T-cell (primary cell): ENCODE measurements at regions not wholly inside any gene's neighbourhood (a gene's known extent, or its start where the extent isn't known, plus 50 kb on each side); places are given as distances from the start of the nearest gene placed in this dataset.

ENCODE experiments used
- ATAC-seq, 4 experiments: fragments of 200-7000 bp in 3 of 4; fragments of 150-1000 bp in 1 of 4; cut with Tn5 transposase; replicated peaks in 1 of 4; 1 replicate in 3 of 4; 2 replicates in 1 of 4; pipeline ENCODE4 v1.10.0; 2021; ENCODE audit warnings: moderate library complexity in 3 of 4, mild to moderate bottlenecking in 2 of 4, moderate number of reproducible peaks in 1 of 4
- CTCF ChIA-PET, 2 donors: fragments of 300-600 bp; sonication (Branson Sonifier 250); formaldehyde crosslinking; loops; one replicate each; lab custom pipeline; 2022; ENCODE audit warnings: antibody characterized with exemption in 2 of 2; lab: Charles Lee
- POLR2A ChIA-PET, 2 donors: fragments of 300-600 bp; sonication (Branson Sonifier 250); formaldehyde crosslinking; loops; one replicate each; lab custom pipeline; 2022; ENCODE audit warnings: antibody characterized with exemption in 2 of 2; lab: Charles Lee
- DNase-seq, 35 experiments: peaks; one replicate each; pipeline versions ENCODE4 v3.0.0 to v3.0.0-alpha.2; 2013 to 2023
- H3K27ac ChIP-seq: one replicate; pipeline ENCODE4 v1.5.1; 2013; ENCODE audit warnings: low read length
- H3K27me3 ChIP-seq, 2 experiments: replicated peaks in 1 of 2; 1 replicate in 1 of 2; 2 replicates in 1 of 2; pipeline versions ENCODE4 v1.6.1 to v1.7.0; 2013; ENCODE audit warnings: low read length in 1 of 2, mixed read lengths in 1 of 2; ENCODE audit not compliant: control insufficient read depth in 2 of 2, insufficient read depth in 2 of 2; ENCODE audit errors: extremely low read depth in 1 of 2
- H3K36me3 ChIP-seq, 2 donors: 1 replicate in 1 of 2; 2 replicates in 1 of 2; pipeline versions ENCODE4 v1.6.1 to v1.7.0; 2013; ENCODE audit warnings: low read length in 1 of 2; ENCODE audit not compliant: control insufficient read depth in 2 of 2, insufficient read depth in 1 of 2; ENCODE audit errors: extremely low read depth in 1 of 2
- H3K4me1 ChIP-seq, 2 experiments: 1 replicate in 1 of 2; 2 replicates in 1 of 2; pipeline versions ENCODE4 v1.6.1 to v1.7.0; 2013; ENCODE audit warnings: low read length in 2 of 2, mixed read lengths in 1 of 2; ENCODE audit not compliant: insufficient read depth in 2 of 2, control insufficient read depth in 1 of 2; ENCODE audit errors: extremely low read depth in 1 of 2
- H3K4me3 ChIP-seq, 2 donors: 1 replicate in 1 of 2; 2 replicates in 1 of 2; pipeline versions ENCODE4 v1.5.1 to v1.7.0; 2013; ENCODE audit warnings: mild to moderate bottlenecking in 2 of 2, low read length in 1 of 2, moderate library complexity in 1 of 2; ENCODE audit not compliant: control insufficient read depth in 1 of 2; ENCODE audit errors: extremely low read depth in 1 of 2
- H3K9me3 ChIP-seq: 2 replicates; pipeline ENCODE4 v1.7.0; 2013
- H3K27ac Mint-ChIP-seq, 2 donors: one replicate each; pipeline ENCODE4 v1.8.0; 2020 to 2021; ENCODE audit warnings: mild to moderate bottlenecking in 2 of 2, mixed read lengths in 2 of 2
- H3K27me3 Mint-ChIP-seq, 2 donors: one replicate each; pipeline ENCODE4 v1.8.0; 2021 to 2022; ENCODE audit warnings: mixed read lengths in 2 of 2
- H3K36me3 Mint-ChIP-seq: one replicate; pipeline ENCODE4 v1.8.0; 2021; ENCODE audit warnings: mixed read lengths
- H3K4me1 Mint-ChIP-seq, 3 donors: one replicate each; pipeline ENCODE4 v1.8.0; 2020 to 2022; ENCODE audit warnings: mixed read lengths in 3 of 3, mild to moderate bottlenecking in 1 of 3
- H3K4me3 Mint-ChIP-seq, 3 donors: one replicate each; pipeline ENCODE4 v1.8.0; 2020 to 2022; ENCODE audit warnings: mild to moderate bottlenecking in 3 of 3, mixed read lengths in 3 of 3, moderate library complexity in 3 of 3
- H3K9me3 Mint-ChIP-seq, 3 donors: one replicate each; pipeline ENCODE4 v1.8.0; 2020 to 2022; ENCODE audit warnings: mixed read lengths in 3 of 3
- WGBS: methylation state at CpG from one replicate; pipeline ENCODE4 v1.1.5; 2013; ENCODE audit warnings: missing lambda C conversion rate; ENCODE audit not compliant: insufficient coverage; 5-methylcytosine and 5-hydroxymethylcytosine counted together

DNA sequence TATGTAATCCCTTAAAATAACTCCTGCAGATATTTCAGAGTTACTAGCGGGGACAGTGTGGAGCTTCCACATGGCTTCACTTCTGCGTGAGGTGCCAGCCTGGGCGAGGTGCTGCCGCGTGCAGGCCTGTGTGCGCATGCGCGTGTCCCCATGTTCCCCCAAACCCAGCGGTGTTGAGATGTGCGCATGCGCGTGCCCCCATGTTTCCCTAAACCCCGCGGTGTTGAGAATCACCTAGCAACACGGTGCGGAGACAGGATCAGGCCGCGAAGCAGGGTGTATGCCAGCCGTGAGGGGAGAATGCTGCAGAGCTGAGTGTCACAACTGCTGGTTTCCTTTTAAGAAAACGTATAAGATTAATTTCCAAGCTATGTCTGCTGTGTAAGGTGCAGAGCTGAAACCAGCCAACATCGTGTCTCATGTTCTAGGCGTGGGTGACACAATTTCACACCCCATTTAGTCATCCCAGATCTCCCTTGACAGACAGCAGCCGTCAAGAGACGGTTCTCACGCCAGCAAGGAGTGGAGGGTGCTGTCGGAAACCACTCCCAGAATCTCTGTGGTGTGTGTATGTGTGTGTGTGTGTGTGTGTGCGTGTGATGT, 71.9 kb upstream of the ADARB2 start:
- no peak overlapping the region for H3K27ac Mint-ChIP-seq
- Histone ChIP-seq H3K4me1 (no peaks in the 10 kb centered on the region), H3K27ac (no peak overlapping the region), H3K9me3 (no peaks in the 10 kb centered on the region), H3K27me3 (peaks cover 0 to 4% of the 10 kb centered on the region in 2 experiments), H3K36me3 (no peaks in the 10 kb centered on the region), H3K4me3 (no peak overlapping the region)
- peak in 11 of 35 experiments; percentile 9 to 55 (median 19) for DNase-seq
- CTCF ChIA-PET: no interaction called here
- H3K9me3 Mint-ChIP-seq: peaks cover 0 to 5% (median 0%) of the 10 kb centered on the region in 3 donors
- H3K4me3 Mint-ChIP-seq: peak overlapping the region in 1 of 3 donors; percentile 45
- 78% methylated on average over 19 of the region's 27 CpGs for whole genome bisulfite sequencing
- peak in 1 of 4 experiments; percentile 86 for ATAC-seq
- H3K27me3 Mint-ChIP-seq: peaks cover 2 to 3% of the 10 kb centered on the region in 2 donors
- H3K36me3 Mint-ChIP-seq: no peaks in the 10 kb centered on the region
- POLR2A ChIA-PET: no interaction called here
- H3K4me1 Mint-ChIP-seq: no peaks in the 10 kb centered on the region

DNA sequence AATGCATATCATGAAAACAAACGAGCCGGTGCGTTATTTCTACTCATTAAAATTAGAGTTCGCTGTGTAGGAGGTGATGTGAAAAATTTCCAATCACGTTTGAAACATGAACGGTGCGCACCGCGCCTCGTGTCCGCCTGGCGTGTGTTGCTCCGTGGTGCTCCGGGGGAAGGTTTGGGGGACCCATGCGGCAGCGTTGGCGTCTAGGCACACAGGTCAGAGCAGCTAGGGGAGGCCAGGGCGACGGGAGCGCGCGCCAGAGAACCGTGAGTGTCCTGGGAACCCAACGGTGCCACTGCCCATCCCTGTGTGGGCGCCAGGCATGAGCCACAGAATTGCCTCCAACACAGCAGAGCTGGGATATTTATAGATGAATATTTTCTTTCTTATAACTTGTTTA, 70.6 kb upstream of the ADARB2 start:
- H3K9me3 Mint-ChIP-seq: no peaks in the 10 kb centered on the region
- ChIA-PET POLR2A (no interaction called here), CTCF (no interaction called here)
- H3K36me3 Mint-ChIP-seq: no peaks in the 10 kb centered on the region
- peaks cover 0 to 7% of the 10 kb centered on the region in 2 experiments for H3K27me3 ChIP-seq
- H3K27ac ChIP-seq: no peak overlapping the region
- H3K9me3 ChIP-seq: no peaks in the 10 kb centered on the region
- ATAC-seq (no peak), DNase-seq (no peak)
- peaks cover 0 to 5% (median 0%) of the 10 kb centered on the region in 3 donors for H3K4me1 Mint-ChIP-seq
- peaks cover 2 to 3% of the 10 kb centered on the region in 2 donors for H3K27me3 Mint-ChIP-seq
- no peak overlapping the region for H3K4me3 ChIP-seq
- 84% methylated on average over 20 of the region's 25 CpGs for WGBS
- no peak overlapping the region for H3K4me3 Mint-ChIP-seq
- H3K27ac Mint-ChIP-seq: no peak overlapping the region
- H3K4me1 ChIP-seq: no peaks in the 10 kb centered on the region
- H3K36me3 ChIP-seq: no peaks in the 10 kb centered on the region

DNA sequence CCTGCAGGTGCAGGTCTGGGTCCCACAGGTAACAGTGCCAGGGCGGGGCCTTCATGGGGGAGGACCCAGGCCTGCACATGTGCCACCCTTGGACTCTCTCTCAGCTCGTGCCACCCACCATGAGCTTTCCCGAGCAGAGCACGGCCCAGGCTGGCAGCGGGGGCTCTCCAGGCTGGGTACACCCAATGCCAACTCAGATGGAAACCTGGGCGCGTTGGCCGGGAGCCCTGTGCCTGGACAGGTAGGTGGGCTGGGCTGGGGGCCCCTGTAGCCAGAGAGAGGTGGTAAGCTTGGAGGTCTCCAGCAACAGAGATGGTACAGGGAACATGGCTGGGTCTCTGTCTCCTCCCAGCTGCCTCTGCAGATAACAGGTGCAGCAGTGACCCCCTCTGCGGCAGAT, 69.9 kb upstream of the ADARB2 start:
- H3K27ac ChIP-seq: no peak overlapping the region
- ChIA-PET CTCF (no interaction called here), POLR2A (no interaction called here)
- Mint-ChIP-seq H3K27me3 (peaks cover 2 to 3% of the 10 kb centered on the region in 2 donors), H3K36me3 (no peaks in the 10 kb centered on the region), H3K27ac (no peak overlapping the region), H3K9me3 (no peaks in the 10 kb centered on the region), H3K4me1 (peaks cover 0 to 11% (median 0%) of the 10 kb centered on the region in 3 donors), H3K4me3 (no peak overlapping the region)
- H3K4me1 ChIP-seq: no peaks in the 10 kb centered on the region
- no peak overlapping the region for H3K4me3 ChIP-seq
- peaks cover 0 to 7% of the 10 kb centered on the region in 2 experiments for H3K27me3 ChIP-seq
- ATAC-seq (no peak), DNase-seq (no peak)
- no peaks in the 10 kb centered on the region for H3K9me3 ChIP-seq
- WGBS: 74% methylated on average over 8 of the region's 9 CpGs
- H3K36me3 ChIP-seq: no peaks in the 10 kb centered on the region

DNA sequence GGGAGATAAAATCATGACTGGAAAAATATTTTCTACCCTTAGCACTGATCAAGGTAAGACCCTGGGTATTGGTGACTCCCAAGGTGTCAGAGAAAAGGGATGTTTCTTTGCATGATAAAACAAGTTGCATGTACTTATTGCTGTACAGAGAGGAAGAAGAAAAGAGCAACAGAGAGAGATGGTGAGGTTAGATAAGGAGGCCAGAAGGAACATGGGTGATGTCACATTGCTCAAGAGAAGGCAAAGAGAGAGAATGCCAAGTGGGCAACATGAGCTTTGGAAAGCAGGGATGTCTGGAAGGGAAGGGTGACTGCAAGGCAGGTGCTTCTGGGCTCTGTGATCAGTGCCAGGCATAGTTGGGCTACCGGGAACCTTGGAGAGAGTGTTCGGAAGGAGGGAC, 65.1 kb upstream of the ADARB2 start:
- Mint-ChIP-seq H3K4me3 (no peak overlapping the region), H3K4me1 (peaks cover 0 to 18% (median 0%) of the 10 kb centered on the region in 3 donors), H3K27me3 (peaks cover 0 to 9% of the 10 kb centered on the region in 2 donors), H3K36me3 (no peaks in the 10 kb centered on the region), H3K9me3 (peaks cover 0 to 6% (median 2%) of the 10 kb centered on the region in 3 donors), H3K27ac (no peak overlapping the region)
- Histone ChIP-seq H3K4me3 (no peak overlapping the region), H3K36me3 (no peaks in the 10 kb centered on the region), H3K4me1 (no peaks in the 10 kb centered on the region), H3K27ac (no peak overlapping the region), H3K27me3 (peaks cover 0 to 3% of the 10 kb centered on the region in 2 experiments), H3K9me3 (no peaks in the 10 kb centered on the region)
- no peak for ATAC-seq
- CTCF ChIA-PET: no interaction called here
- 86% methylated on average over 2 of the region's 2 CpGs for WGBS
- DNase-seq: no peak
- POLR2A ChIA-PET: no interaction called here

DNA sequence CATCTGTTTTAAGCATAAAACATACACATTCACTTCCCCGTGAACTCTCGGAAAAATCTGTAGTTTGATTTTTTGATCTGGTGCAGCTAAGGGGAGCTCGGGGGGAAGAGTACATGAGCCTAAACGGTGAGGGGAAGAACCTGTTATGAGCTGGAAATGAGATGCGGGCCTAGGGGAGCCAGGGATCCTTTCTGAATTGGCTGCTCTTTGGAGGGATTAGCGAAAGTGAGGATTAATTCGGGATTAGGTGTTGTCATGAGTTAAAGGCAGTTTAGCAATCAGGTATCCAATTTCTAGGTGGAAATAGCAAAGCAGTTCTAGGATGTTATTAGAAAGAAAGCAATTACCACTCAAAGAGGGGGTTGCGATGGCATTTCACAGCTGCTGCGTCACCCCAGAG, 51.1 kb upstream of the ADARB2 start:
- Mint-ChIP-seq H3K36me3 (no peaks in the 10 kb centered on the region), H3K4me3 (no peak overlapping the region), H3K27ac (no peak overlapping the region), H3K4me1 (no peaks in the 10 kb centered on the region), H3K9me3 (peaks cover 0 to 5% (median 0%) of the 10 kb centered on the region in 3 donors), H3K27me3 (peaks cover 3 to 7% of the 10 kb centered on the region in 2 donors)
- ChIA-PET CTCF (no interaction called here), POLR2A (no interaction called here)
- 70% methylated on average over 4 of the region's 9 CpGs for WGBS
- peaks cover 0 to 5% of the 10 kb centered on the region in 2 experiments for H3K27me3 ChIP-seq
- H3K36me3 ChIP-seq: no peaks in the 10 kb centered on the region
- DNase-seq: no peak
- no peak for ATAC-seq
- no peaks in the 10 kb centered on the region for H3K4me1 ChIP-seq
- H3K4me3 ChIP-seq: no peak overlapping the region
- H3K9me3 ChIP-seq: no peaks in the 10 kb centered on the region
- no peak overlapping the region for H3K27ac ChIP-seq
